GDM1 (cell line): ENCODE measurements at regions not wholly inside any gene's neighbourhood (a gene's known extent, or its start where the extent isn't known, plus 50 kb on each side); places are given as distances from the start of the nearest gene placed in this dataset.
"Not testable (repeated sequence)": the region's sequence is repeated elsewhere in the genome, so short reads cannot be mapped to it uniquely, and the experiment has no call there.

Source experiments
- DNase-seq: peaks from one replicate; lab custom pipeline; 2025; lab: John Stamatoyannopoulos, UW

DNA sequence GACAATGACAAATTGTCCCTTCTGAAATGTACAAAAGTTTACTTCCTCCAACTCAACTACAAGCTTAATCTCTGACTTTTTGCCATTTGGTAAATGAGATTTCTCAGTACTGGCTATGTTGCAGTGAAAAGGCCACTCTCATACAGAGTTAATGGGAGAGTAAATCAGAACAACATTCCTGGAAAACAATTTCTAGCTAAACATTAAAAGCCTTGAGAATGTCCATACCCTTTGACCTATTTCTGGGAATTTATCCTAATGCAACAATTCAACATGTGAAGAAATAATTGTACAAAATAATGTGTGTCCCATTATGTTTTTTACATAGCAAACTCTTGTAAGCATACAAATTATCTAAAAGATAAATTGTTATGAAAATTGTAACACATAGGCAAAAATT, 56.3 kb upstream of the SPEF2 start:
- no peak for DNase-seq

DNA sequence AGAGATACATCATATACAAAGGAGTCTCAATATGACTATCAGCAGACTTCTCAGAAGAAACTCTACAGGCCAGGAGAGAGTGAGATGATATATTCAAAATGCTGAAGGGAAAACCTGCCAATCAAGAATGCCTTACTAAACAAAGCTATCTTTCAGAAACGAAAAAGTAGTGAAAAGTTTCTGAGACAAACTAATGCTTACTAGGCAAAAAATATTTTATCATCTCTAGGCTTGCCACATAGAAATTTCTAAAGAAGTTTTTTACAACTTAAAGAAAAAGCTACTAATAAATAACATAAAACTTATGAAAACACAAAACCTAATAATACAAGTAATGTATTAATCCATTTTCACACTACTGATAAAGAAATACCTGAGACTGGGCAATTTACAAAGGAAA, 59.9 kb upstream of the SPEF2 start:
- no peak for DNase-seq

DNA sequence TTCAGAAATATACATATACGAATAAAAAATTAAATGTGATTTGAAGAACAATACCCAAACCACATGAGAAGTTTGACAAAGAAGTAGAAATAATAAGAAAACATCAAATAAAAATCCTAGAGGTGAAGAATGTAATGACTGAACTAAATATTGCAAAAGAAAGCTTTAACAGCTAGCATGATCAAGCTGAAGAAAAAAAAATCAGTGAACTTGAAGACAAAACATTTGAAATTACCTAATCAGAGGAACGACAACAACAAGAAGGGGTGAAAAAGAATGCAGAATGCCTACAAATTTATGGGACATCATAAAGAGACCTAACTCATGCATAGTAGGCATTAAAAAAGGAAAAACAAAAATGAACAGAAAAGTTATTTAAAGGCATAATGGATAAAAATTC, 60.5 kb upstream of the SPEF2 start:
- no peak for DNase-seq

DNA sequence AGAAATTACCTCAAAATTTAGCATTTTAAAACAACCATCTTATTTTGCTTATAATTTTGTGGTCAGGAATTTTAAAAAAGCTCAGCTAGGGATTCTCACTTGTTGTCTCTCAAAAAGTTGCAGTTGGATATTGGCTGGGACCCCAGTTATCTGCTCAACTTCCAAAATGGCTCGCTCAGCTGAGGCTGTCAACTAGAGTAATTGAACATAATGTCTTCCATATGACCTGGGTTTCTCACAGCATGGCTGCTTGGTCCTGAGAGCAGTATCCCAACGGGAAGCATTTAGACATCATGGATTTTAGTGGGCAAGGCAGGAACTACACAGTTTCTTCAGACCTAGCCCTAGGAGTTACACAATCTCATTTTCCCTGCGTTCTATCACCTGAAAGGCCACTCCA, 63.6 kb upstream of the SPEF2 start:
- DNase-seq: no peak

DNA sequence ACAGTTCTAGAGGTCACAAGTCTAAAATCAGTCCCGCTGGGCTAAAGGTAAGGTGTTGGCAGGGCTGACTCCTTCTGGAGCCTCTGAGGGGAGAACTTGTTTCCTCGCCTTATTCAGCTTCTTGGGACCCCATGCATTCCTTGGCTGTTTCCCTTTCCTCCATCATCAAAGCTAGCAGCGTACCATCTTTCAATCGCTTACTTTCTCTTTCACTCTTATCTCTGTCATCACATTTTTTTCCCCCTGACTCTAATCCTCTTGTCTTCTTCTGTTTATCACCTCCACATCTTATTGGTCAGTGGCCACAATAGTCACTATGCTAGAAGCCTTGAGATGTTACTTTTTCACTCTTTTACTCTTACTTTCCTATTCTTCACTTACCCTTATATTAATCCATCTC, 72.5 kb upstream of the SPEF2 start:
- no peak for DNase-seq

DNA sequence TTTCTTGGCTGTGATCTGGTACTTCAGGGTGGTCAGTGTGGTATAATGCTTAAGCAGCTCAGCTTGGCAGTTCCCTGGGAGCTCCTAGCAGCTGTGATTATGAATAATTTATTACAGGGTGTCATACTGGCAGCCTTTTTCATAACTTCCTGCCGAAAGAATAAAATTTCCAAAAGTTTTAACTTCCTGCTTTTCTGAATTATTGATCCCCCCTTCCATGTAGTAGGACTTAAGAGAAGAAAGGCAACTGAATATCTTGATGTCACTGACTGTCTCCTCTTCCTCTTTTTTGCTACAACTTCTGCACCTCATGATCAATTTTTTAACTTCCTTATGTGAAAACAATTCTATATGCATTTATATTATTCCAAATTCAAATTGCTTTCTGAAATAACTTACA, 74.3 kb upstream of the SPEF2 start:
- no peak for DNase-seq

DNA sequence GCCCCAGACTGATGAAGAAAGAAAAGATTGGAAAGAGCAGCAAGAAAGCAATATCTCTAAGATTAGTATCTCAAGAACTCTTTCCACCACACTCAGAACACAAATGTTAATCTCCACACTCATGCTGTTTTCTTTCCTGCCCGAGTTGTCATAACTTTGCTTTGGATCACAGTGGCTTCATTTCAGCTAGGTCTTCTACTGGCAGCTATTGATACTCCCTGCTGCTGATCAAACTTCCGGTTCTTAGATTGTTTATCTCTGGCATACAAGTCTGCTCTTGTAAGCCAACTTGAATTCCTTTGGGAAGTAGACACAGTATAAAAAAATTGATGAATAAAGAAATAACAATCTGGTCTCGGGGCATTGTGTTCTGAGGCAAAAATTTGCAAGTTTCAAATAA, 77.7 kb upstream of the SPEF2 start:
- no peak for DNase-seq

DNA sequence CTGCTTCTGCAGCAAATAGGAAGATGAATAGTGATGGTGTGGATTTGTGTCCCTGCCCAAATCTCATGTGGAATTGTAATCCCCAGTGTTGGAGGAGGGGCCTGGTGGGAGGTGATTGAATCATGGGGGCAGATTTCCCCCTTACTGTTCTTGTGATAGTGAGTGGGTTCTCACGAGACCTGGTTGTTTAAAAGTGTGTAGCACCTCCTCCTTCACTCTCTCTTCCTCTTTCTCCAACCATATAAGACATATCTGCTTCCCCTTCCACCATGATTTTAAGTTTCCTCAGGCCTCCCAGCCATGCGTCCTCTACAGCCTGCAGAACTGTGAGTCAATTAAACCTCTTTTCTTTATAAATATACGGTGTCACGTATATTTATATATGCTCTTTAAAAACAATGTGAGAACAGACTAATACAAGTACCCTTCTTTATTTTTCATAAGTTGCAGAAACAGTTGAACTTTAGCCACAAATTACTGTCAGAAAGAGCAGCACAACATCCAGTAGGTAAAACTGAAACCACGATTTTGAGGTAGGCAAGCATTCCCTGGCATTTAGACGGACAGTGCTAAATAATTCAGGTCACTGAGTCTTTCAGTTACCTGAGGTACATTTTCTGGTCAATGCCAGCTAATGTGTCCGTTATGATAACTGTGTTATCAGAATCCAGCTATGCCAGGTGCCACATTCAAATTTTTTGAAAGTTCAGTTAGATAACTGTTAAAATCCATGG, 79.3 kb upstream of the SPEF2 start:
- DNase-seq: no peak

DNA sequence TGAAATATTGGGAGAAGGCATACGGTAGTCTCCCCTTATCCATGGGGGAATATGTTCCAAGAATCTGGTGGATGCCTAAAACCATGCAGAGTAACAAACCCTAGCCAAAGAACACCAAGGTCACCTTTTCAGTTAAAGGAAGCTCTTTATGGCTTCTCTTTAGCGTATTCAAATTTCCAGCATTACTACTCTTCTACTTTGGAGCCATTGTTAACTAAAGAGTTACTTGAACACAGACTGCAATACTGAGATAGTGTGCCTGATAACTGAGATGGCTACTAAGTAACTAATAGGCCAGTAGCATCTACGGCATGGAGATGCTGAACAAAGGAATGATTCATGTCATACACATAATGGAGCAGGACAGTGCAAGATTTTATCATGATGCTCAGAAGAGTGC, 84.5 kb upstream of the SPEF2 start:
- no peak for DNase-seq

DNA sequence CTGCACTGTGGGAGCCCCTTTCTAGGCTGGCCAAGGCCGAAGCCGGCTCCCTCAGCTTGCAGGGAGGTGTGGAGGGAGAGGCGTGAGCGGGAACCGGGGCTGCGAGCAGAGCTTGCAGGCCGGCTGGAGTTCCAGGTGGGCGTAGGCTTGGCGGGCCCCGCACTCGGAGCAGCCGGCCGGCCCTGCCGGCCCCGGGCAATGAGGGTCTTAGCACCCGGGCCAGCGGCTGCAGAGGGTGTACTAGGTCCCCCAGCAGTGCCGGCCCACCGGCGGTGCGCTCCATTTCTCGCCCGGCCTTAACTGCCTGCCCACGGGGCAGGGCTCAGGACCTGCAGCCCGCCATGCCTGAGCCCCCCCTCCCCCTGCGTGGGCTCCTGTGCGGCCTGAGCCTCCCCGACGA, 86.1 kb upstream of the SPEF2 start:
- DNase-seq: not testable (repeated sequence)

DNA sequence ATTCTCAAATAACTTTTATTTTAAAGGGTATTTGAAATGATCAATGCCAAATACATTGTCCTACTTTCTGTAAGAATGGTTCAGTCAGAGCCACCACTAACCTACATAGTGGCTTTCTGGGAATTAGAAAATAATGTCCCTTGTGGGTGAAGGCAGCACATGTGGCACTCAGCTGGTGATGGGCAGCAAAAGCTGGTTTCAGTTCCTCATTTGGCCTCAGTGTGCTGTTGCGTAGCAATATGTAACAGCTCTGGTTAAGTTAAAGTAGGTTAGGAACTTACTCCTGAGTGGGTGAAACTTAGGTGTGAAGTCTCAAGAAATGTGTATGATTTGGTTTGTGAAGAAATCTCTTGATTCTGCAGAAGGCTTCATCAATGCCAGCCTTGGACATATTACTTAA, 99.6 kb upstream of the SPEF2 start:
- DNase-seq: no peak

DNA sequence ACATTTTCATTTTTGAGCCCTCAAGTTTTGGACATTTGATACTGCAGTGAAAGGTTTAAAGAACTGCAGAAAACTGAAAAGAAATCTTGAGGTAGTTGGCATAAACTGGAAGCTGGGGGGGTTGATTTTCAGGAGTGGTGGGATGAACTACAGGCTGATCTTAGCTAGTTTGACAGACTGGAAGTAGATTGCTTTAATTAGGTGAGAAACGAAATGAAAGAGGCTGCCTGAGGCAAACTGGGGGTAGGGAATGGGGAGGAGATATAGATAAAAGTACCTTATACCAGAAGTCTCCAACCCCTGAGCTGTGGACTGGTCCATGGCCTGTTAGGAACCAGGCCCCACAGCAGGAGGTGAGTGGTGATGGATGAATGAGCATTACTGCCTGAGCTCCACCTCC, 101.4 kb upstream of the SPEF2 start:
- no peak for DNase-seq

DNA sequence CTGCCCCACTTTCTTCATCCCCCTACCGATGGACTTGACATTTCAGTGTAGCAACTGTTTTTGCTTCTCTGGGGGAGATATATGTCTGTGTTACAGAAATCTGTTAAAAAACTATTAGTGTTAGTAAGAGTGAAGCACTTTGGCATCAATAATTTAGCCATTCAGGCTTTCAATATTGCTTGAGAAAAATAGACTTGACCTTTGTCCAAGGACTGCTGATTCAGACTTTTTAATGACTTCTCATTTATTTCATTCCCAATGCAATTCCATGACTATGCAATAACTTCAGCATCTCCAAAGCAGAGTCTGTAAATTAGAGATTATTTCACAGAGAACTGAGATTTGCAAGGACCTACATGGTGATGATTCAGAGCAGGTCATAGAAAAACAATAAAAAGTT, 104.1 kb upstream of the SPEF2 start:
- DNase-seq: no peak

DNA sequence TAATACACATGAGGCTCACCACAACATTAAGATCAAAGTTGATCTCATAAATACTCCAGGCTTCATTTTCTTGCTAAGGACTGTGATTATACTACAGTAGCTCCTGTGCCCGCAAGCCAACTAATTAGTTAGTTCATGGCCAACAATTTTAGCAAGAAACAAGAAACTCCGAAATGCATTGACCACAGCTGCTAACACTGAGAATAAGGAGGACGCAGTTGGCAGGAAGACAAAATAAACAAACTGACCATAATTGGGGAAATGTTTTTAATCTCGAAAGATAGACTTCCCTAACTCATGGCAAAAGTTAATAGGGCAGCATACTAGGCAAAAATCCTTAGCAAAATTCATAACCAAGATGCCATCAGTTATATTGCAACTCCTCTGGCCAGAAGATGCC, 115.5 kb upstream of the SPEF2 start:
- no peak for DNase-seq

DNA sequence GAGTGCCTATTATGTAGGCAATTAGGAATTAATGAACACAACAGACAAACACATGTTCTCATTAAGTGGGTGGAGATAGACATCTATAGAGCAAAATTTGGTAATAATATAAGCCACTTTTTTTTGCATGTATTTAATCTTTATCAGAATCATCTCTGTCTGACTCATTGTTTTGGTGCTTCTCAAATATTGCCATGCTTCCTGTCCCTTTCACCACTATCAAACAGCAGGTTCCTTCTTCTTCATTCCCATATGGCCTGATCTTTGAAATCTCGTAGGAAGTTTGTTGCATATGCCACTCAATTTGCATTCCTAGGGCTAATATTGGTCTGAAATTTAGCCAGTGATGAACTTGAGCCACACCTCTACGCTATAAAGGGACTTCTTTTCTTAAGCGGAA, 128.9 kb upstream of the SPEF2 start:
- DNase-seq: no peak

DNA sequence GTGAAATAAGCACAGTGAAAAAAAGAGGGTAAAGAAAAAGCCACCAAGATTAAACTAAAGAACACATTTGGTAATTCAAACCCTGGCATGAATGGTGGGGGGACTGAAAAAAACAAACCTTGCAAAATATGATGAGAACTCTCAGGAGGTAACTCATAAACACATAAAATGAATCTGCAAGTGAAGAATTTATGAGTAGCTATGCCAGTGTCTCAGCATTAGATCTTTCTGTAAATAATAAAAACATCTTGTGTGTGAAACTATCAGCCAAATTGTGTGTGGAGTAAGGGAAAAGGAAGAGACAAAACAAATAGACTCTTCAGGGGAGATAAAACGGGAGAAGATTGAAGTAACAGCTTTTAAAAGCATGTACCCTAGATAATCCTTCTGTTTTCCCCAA, 129.6 kb upstream of the SPEF2 start:
- no peak for DNase-seq

DNA sequence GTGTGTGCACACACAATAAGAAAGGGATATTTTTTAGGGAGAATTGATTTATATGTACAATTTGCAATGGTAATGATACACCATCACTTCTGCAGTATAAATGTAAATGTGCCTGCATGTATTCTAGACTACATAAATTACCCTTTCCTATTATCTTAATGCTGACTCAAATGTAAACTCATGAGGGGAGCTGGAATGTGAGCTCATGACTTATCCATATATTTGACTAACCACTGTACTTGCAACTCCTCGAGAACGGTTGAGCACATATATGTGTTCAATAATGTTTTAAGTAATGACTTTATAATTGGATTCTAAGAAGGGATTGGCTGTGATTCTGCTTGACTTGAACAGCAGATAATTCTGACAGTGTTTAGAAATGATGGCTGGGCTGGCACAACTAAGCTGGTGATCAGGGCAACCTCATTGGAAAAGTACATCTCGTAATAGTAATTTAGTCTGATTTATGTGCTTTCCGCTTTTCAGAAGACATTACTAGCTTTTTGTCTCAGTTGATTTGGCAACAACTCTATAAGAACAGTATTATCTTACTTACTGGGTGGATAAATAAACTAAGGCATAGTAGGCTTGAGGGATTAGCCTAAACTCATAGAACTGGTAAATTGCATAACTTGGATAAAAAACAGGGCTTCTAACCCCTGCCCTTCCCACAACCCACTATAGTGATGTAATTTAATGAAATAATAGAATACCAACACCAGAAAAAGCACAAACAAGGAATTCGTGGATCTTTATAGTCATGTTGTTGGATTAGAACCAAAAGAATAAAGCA, 130.2 kb upstream of the SPEF2 start:
- no peak for DNase-seq

DNA sequence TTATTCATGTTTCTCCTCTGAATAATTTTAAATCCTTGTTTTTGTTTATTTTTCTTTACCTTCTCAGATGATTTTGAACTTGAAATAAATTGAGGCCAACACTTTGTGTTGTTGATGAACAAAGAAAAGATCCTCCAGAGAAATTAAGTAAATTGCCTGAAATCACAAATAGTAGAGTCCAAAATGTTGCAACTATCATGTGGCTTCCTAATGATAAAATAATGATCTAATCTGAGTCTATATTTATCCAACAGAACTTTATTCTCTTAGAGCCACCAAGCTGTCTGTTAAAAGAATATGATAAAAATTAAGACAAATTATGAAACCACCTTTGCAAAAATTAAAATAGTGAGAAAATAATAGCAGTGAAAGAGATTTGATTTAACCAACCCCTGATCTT, 132.2 kb upstream of the SPEF2 start:
- no peak for DNase-seq

DNA sequence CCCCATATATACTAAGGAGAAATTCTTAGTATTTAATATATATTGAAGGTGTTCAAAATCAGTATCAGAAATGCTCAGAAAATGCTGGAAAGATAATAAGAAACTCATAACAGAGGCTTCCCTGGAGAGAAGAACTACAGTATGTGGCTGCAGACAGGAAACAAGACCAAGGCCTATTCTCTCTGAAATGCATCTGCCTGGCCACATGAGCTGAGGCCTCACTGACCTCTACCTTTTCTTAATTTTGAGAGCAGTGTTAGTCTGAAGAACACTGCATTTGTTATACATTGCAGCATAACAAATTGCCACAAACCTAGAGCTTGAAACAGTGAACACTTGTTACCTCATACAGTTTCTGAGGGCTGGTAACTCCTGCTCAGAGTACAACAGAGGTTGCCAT, 133.4 kb upstream of the SPEF2 start:
- no peak for DNase-seq

DNA sequence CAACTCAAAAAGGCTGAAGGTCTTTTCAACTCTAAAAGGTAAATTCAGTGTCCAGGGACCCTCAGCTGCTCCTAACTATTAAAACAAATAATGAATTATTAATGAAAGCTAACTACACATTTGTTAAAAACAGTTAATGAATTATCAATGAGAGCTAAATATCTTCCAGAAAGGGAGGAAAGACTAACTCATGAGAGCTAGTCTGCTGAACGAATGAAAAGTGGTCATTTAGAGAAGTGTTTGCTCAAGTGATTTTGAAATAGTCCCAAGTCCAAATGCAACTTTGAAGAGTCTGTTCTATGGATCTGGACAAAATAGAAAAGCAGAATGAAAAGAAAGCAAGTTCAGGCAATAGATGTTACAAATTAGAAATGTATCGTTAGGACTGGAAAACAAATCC, 133.9 kb upstream of the SPEF2 start:
- DNase-seq: no peak

DNA sequence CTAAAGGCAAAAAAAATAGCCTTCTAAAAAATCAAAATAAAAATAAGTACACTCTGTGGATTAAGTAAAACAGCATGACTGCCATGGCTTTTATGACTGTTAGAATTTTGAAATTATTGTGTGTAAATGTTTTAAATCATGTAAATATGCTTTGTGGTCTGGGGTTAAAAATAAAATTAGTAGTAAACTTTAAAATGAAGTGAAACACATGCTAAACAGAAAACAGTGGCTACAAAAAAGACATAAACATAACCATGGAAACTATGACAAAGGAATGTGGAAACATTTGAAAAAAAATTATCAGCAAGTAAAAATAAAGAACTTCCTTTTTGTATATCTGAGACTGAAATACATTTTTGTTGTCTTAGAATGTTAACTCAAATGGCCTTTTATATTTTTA, 134.5 kb upstream of the SPEF2 start:
- DNase-seq: no peak

DNA sequence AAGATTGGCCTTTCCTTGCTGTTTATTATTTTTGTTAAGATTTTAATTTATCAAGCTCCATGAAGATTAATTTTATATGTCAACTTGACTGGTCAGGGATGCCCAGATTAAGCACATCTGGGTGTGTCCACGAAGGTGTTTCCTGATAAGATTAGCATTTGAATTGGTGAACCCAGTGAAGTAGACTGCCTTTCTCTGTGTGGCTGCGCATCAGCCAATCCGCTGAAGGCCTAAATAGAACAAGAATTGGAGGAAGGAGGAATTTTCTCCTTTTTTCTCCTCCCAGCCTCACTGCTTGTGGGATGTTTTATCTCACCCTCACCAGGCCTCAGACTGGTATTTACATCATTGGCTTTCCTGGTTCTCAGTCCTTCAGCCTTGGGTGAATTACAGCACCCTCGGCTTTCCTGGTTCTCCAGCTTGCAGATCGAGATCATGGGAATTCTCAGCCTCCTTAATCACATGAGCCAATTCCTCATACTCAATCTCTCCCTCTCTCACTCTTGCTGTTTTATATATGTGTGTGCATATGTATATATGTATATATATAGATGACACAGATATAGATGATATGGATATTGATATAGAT, 135.4 kb upstream of the SPEF2 start:
- no peak for DNase-seq

DNA sequence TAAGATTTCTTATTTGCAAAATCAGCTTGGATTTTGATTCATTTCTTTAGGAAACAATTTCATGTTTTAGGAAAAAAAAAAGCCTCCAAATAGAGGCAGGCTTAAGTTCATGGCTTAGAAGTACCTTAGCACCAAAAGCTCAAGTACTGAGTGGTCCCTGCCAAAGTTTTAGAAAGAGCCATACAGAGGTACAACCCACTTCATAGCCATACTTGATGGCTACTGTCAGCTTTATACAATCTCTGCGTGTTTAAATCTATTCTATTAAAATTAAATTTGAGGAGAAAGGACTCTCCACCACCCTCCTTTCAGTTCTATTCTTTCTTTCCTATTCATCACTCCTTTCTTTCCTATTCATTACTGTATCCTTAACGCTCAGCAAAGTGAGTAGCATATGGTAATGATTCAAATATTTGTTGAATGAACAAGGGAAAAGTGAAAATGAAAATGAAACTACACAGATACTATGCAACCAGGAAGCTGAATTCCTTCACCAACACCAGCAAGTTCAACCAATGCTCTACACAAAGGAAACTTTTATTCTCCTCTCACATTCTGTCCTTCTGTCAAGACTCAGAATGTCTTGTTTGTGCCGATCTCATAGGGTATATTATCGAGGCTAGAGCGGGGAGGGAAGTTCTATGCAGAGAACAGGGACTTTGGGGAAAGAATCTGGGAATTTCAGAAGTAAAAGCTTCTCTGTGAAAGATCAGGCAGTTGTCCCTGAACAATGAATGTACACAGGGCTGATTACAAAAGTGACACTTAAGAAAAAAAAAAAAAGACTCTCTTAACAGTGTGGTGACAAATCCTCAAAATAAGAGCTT, 138.6 kb upstream of the SPEF2 start:
- DNase-seq: no peak
